Lower leg skin (tissue), 3 donors: ENCODE measurements at regions not wholly inside any gene's neighbourhood (a gene's known extent, or its start where the extent isn't known, plus 50 kb on each side); places are given as distances from the start of the nearest gene placed in this dataset.

Source experiments
- POLR2A ChIP-seq, 2 donors: fragments of 450-650 bp; IDR thresholded peaks; one replicate each; pipeline ENCODE4 v1.6.1; 2016 to 2017; ENCODE audit warnings: antibody characterized with exemption in 2 of 2, mild to moderate bottlenecking in 1 of 2, moderate library complexity in 1 of 2
- TF ChIP-seq, protein P1 (sequence below), 3 donors: fragments of 450-650 bp; IDR thresholded peaks; one replicate each; pipeline ENCODE4 v1.5.1; 2016; ENCODE audit warnings: antibody characterized with exemption in 3 of 3, mild to moderate bottlenecking in 3 of 3, moderate library complexity in 2 of 3

DNA sequence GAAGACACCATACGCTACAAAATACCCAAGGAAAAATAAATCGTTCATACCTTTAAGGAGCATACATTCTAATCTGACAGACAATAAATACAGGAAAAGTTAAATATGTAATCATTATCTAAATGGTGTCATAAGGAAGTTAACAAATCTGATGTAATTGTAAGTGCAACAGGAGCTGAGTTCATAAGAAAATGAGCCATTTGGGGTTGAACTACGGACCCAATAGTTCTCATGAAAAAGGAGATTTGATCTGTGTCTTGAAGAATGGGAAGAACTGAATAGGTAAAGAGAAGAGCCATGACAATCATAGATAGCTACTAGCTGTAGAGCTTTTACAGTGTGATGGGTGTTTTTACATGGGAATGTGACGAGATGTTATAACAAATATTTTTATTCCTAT is 175.6 kb downstream of the ANKRD50 start:
- TF ChIP-seq, protein P1, sequence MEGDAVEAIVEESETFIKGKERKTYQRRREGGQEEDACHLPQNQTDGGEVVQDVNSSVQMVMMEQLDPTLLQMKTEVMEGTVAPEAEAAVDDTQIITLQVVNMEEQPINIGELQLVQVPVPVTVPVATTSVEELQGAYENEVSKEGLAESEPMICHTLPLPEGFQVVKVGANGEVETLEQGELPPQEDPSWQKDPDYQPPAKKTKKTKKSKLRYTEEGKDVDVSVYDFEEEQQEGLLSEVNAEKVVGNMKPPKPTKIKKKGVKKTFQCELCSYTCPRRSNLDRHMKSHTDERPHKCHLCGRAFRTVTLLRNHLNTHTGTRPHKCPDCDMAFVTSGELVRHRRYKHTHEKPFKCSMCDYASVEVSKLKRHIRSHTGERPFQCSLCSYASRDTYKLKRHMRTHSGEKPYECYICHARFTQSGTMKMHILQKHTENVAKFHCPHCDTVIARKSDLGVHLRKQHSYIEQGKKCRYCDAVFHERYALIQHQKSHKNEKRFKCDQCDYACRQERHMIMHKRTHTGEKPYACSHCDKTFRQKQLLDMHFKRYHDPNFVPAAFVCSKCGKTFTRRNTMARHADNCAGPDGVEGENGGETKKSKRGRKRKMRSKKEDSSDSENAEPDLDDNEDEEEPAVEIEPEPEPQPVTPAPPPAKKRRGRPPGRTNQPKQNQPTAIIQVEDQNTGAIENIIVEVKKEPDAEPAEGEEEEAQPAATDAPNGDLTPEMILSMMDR (IDR thresholded peaks at IDR 0.05) = no peak
- no peak for TF ChIP-seq POLR2A (IDR thresholded peaks at IDR 0.05)
